Stomach (tissue), 4 donors: ENCODE measurements at regions not wholly inside any gene's neighbourhood (a gene's known extent, or its start where the extent isn't known, plus 50 kb on each side); places are given as distances from the start of the nearest gene placed in this dataset.

Experiments used
- CTCF ChIP-seq, 7 experiments: fragments of 450-650 bp in 4 of 7; fragments of 200-600 bp in 3 of 7; sonication (generic) in 3 of 7; IDR thresholded peaks; one replicate each; pipeline ENCODE4 v1.5.1; 2016 to 2019; ENCODE audit warnings: antibody characterized with exemption in 7 of 7, control low read depth in 2 of 7, mild to moderate bottlenecking in 1 of 7
- POLR2A ChIP-seq, 4 donors: fragments of 450-650 bp; IDR thresholded peaks; one replicate each; pipeline ENCODE4 v1.6.1; 2016; ENCODE audit warnings: antibody characterized with exemption in 4 of 4, control low read depth in 2 of 4, mild to moderate bottlenecking in 1 of 4, moderate library complexity in 1 of 4
- POLR2AphosphoS5 ChIP-seq, 3 donors: sonication (generic); formaldehyde crosslinking; IDR thresholded peaks; one replicate each; pipeline ENCODE4 v1.6.1; 2016; ENCODE audit warnings: antibody characterized with exemption in 3 of 3

DNA sequence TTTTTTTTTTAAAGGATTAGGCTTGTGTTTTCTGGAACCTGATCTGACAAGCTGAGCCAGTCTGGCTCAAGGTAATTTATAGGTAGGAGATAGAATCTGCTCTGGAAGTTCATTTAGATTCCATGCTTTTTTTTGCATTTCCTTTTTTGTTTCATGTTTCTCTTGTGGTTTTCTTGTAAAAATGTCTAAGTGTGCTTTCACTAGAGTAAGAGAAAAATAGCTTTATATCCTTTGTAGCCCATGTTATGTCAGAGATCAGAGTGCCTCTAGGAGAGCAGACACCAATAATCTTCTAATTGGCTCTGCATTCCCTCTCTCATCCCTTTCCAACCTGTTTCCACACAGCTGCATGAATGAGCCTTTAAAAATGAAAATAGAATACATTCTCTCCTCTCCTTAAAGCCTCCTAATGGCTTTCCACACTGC lies 389.8 kb upstream of the KCNMB2 start:
- TF ChIP-seq CTCF (IDR thresholded peaks at IDR 0.05) = no peak
- TF ChIP-seq POLR2AphosphoS5 (IDR thresholded peaks at IDR 0.05) = no peak
- TF ChIP-seq POLR2A (IDR thresholded peaks at IDR 0.05) = no peak
